HEK293 (cell line): ENCODE measurements at regions not wholly inside any gene's neighbourhood (a gene's known extent, or its start where the extent isn't known, plus 50 kb on each side); places are given as distances from the start of the nearest gene placed in this dataset.

Source experiments
- CTCF ChIA-PET: fragments of 350-600 bp; formaldehyde crosslinking; extraction: SDS; loops from one replicate; lab custom pipeline; 2021; ENCODE audit warnings: antibody characterized with exemption; lab: Yijun Ruan, JAX
- POLR2A ChIA-PET: fragments of 300-600 bp; formaldehyde crosslinking; extraction: SDS; loops from one replicate; lab custom pipeline; 2020; ENCODE audit warnings: antibody characterized with exemption, inconsistent platforms; lab: Yijun Ruan, JAX
- H3K27ac ChIP-seq: fragments of 200-500 bp; sonication (Bioruptor generic); 2 replicates; pipeline ENCODE4 v1.5.1; 2014; ENCODE audit warnings: low read depth, low read length, control low read depth, inconsistent platforms; ENCODE audit errors: extremely low read depth
- H3K36me3 ChIP-seq, 2 experiments: fragments of 200-500 bp in 1 of 2; sonication (Bioruptor generic) in 1 of 2; 1 replicate in 1 of 2; 2 replicates in 1 of 2; pipeline ENCODE4 v1.5.1; 2014 to 2017; ENCODE audit warnings: inconsistent platforms in 2 of 2, low read length in 2 of 2; ENCODE audit not compliant: control insufficient read depth in 2 of 2, insufficient read depth in 1 of 2
- H3K4me1 ChIP-seq: fragments of 200-500 bp; sonication (Bioruptor generic); 2 replicates; pipeline ENCODE4 v1.5.1; 2014; ENCODE audit warnings: mild to moderate bottlenecking, low read length, inconsistent platforms; ENCODE audit not compliant: control insufficient read depth, insufficient read depth
- H3K4me3 ChIP-seq: 2 replicates; pipeline ENCODE4 v1.5.1; 2011; ENCODE audit warnings: low read depth, mild to moderate bottlenecking, control low read depth, low read length, moderate library complexity
- H3K9me3 ChIP-seq: fragments of 200-500 bp; sonication (Bioruptor generic); 2 replicates; pipeline ENCODE4 v1.5.1; 2014; ENCODE audit warnings: low read depth, low read length, inconsistent platforms; ENCODE audit not compliant: control insufficient read depth, insufficient read depth
- BCL11B ChIP-seq: fragments of 450-650 bp; formaldehyde crosslinking; IDR thresholded peaks from 2 replicates; pipeline ENCODE4 v1.5.1; 2016; ENCODE audit warnings: low read depth, missing biosample characterization, missing genetic modification characterization
- GLI2 ChIP-seq: fragments of 450-650 bp; formaldehyde crosslinking; IDR thresholded peaks from 2 replicates; pipeline ENCODE4; 2017; ENCODE audit warnings: missing biosample characterization, missing genetic modification characterization, low read depth, borderline replicate concordance
- GLIS1 ChIP-seq: fragments of 450-650 bp; formaldehyde crosslinking; IDR thresholded peaks from 2 replicates; pipeline ENCODE4 v1.5.1; 2016; ENCODE audit warnings: missing biosample characterization, missing genetic modification characterization
- KLF10 ChIP-seq: fragments of 450-650 bp; IDR thresholded peaks from 2 replicates; pipeline ENCODE4 v1.5.1; 2018; ENCODE audit warnings: missing biosample characterization, mild to moderate bottlenecking, missing genetic modification characterization
- KLF7 ChIP-seq: fragments of 450-650 bp; formaldehyde crosslinking; IDR thresholded peaks from 2 replicates; pipeline ENCODE4 v1.5.1; 2016; ENCODE audit warnings: missing biosample characterization, missing genetic modification characterization, borderline replicate concordance
- OSR2 ChIP-seq: fragments of 450-650 bp; formaldehyde crosslinking; IDR thresholded peaks from 2 replicates; pipeline ENCODE4 v1.5.1; 2016; ENCODE audit warnings: missing biosample characterization, missing genetic modification characterization
- SALL2 ChIP-seq: fragments of 450-650 bp; formaldehyde crosslinking; IDR thresholded peaks from 2 replicates; pipeline ENCODE4 v1.5.0; 2017; ENCODE audit warnings: missing biosample characterization, mild to moderate bottlenecking, missing genetic modification characterization, borderline replicate concordance
- WT1 ChIP-seq: fragments of 450-650 bp; formaldehyde crosslinking; IDR thresholded peaks from 2 replicates; pipeline ENCODE4 v1.5.1; 2016; ENCODE audit warnings: missing biosample characterization, missing genetic modification characterization
- ZBTB21 ChIP-seq: fragments of 450-650 bp; formaldehyde crosslinking; IDR thresholded peaks from 2 replicates; pipeline ENCODE4 v1.5.1; 2017; ENCODE audit warnings: missing biosample characterization, missing genetic modification characterization
- ZFP41 ChIP-seq: fragments of 450-650 bp; formaldehyde crosslinking; IDR thresholded peaks from 2 replicates; pipeline ENCODE4 v1.5.1; 2016; ENCODE audit warnings: missing biosample characterization, missing genetic modification characterization, borderline replicate concordance
- ZNF155 ChIP-seq: fragments of 450-650 bp; formaldehyde crosslinking; IDR thresholded peaks from 2 replicates; pipeline ENCODE4 v1.5.1; 2016; ENCODE audit warnings: missing biosample characterization, missing genetic modification characterization
- ZNF184 ChIP-seq: fragments of 450-650 bp; IDR thresholded peaks from 2 replicates; pipeline ENCODE4 v1.5.1; 2018; ENCODE audit warnings: missing biosample characterization, mild to moderate bottlenecking, missing genetic modification characterization
- ZNF24 ChIP-seq: fragments of 450-650 bp; formaldehyde crosslinking; IDR thresholded peaks from 2 replicates; pipeline ENCODE4 v1.5.1; 2016; ENCODE audit warnings: missing biosample characterization, missing genetic modification characterization
- ZNF324 ChIP-seq: fragments of 450-650 bp; formaldehyde crosslinking; IDR thresholded peaks from 2 replicates; pipeline ENCODE4 v1.5.1; 2016; ENCODE audit warnings: missing biosample characterization, missing genetic modification characterization
- ZNF391 ChIP-seq: fragments of 450-650 bp; formaldehyde crosslinking; IDR thresholded peaks from 2 replicates; pipeline ENCODE4 v1.5.1; 2016; ENCODE audit warnings: low read depth, missing biosample characterization, missing genetic modification characterization, borderline replicate concordance
- ZNF585B ChIP-seq: fragments of 450-650 bp; formaldehyde crosslinking; IDR thresholded peaks from 2 replicates; pipeline ENCODE4 v1.5.1; 2016; ENCODE audit warnings: missing biosample characterization, missing genetic modification characterization
- ZNF623 ChIP-seq: fragments of 450-650 bp; formaldehyde crosslinking; IDR thresholded peaks from 2 replicates; pipeline ENCODE4 v1.5.1; 2016; ENCODE audit warnings: missing biosample characterization, missing genetic modification characterization
- ZNF658 ChIP-seq: fragments of 450-650 bp; formaldehyde crosslinking; IDR thresholded peaks from 2 replicates; pipeline ENCODE4; 2016; ENCODE audit warnings: missing biosample characterization, missing genetic modification characterization
- ZSCAN30 ChIP-seq: fragments of 450-650 bp; IDR thresholded peaks from 2 replicates; pipeline ENCODE4 v1.5.1; 2018; ENCODE audit warnings: missing biosample characterization, mild to moderate bottlenecking, missing genetic modification characterization, moderate library complexity
- TF ChIP-seq, protein P1 (sequence below): fragments of 450-650 bp; formaldehyde crosslinking; IDR thresholded peaks from 2 replicates; pipeline ENCODE4 v1.5.1; 2016; ENCODE audit warnings: missing biosample characterization, missing genetic modification characterization
- TF ChIP-seq, protein P2 (sequence below): fragments of 450-650 bp; formaldehyde crosslinking; IDR thresholded peaks from 2 replicates; pipeline ENCODE4 v1.5.1; 2016; ENCODE audit warnings: missing biosample characterization, missing genetic modification characterization
- TF ChIP-seq, protein P3 (sequence below): fragments of 450-650 bp; formaldehyde crosslinking; IDR thresholded peaks from 2 replicates; pipeline ENCODE4 v1.5.1; 2016; ENCODE audit warnings: missing biosample characterization, missing genetic modification characterization
- TF ChIP-seq, protein P4 (sequence below): fragments of 450-650 bp; formaldehyde crosslinking; conservative IDR thresholded peaks from 2 replicates; pipeline ENCODE4 v1.5.1; 2016; ENCODE audit warnings: low read depth, missing biosample characterization, missing genetic modification characterization
- TF ChIP-seq, protein P5 (sequence below): fragments of 450-650 bp; formaldehyde crosslinking; IDR thresholded peaks from 2 replicates; pipeline ENCODE4 v1.5.1; 2016; ENCODE audit warnings: missing biosample characterization, missing genetic modification characterization

DNA sequence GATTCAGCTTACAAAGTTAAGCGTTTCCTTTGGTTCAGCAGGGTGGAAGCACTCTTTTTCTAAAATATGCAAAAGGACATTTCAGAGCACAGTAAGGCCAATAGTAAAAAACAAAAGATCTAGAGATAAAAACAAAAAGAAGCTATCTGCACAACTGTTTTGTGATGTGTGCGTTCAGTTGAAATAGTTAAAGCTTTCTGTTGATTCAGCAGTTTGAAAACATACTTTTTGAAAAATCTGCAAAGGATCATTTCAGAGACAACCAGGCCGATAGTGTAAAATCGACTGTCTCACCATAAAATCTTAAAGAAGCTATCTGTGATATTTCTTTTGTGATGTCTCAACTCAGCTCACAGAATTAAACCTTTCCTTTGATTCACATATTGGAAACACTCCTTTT, 300.0 kb upstream of the ALG10B start:
- Histone ChIP-seq H3K4me1 (no peaks in the 10 kb centered on the region), H3K9me3 (no peaks in the 10 kb centered on the region; the same call in 1 of the 2 replicates), H3K36me3 (no peaks in the 10 kb centered on the region), H3K27ac (no peak overlapping the region), H3K4me3 (no peak overlapping the region)
- TF ChIP-seq ZNF585B (tag by site-specific recombination) (no peak), GLI2 (tag by site-specific recombination) (no peak), ZNF658 (tag by site-specific recombination) (no peak), ZNF155 (no peak), OSR2 (tag by site-specific recombination) (no peak), ZSCAN30 (tag by site-specific recombination) (no peak), ZNF391 (tag by site-specific recombination) (no peak), ZFP41 (no peak), ZNF623 (no peak), BCL11B (tag by site-specific recombination) (no peak), SALL2 (no peak), GLIS1 (tag by site-specific recombination) (no peak), KLF7 (tag by site-specific recombination) (no peak), ZNF184 (tag by site-specific recombination) (no peak), WT1 (tag by site-specific recombination) (no peak)
- TF ChIP-seq, protein P1, sequence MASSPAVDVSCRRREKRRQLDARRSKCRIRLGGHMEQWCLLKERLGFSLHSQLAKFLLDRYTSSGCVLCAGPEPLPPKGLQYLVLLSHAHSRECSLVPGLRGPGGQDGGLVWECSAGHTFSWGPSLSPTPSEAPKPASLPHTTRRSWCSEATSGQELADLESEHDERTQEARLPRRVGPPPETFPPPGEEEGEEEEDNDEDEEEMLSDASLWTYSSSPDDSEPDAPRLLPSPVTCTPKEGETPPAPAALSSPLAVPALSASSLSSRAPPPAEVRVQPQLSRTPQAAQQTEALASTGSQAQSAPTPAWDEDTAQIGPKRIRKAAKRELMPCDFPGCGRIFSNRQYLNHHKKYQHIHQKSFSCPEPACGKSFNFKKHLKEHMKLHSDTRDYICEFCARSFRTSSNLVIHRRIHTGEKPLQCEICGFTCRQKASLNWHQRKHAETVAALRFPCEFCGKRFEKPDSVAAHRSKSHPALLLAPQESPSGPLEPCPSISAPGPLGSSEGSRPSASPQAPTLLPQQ, result no peak
- TF ChIP-seq, protein P2, sequence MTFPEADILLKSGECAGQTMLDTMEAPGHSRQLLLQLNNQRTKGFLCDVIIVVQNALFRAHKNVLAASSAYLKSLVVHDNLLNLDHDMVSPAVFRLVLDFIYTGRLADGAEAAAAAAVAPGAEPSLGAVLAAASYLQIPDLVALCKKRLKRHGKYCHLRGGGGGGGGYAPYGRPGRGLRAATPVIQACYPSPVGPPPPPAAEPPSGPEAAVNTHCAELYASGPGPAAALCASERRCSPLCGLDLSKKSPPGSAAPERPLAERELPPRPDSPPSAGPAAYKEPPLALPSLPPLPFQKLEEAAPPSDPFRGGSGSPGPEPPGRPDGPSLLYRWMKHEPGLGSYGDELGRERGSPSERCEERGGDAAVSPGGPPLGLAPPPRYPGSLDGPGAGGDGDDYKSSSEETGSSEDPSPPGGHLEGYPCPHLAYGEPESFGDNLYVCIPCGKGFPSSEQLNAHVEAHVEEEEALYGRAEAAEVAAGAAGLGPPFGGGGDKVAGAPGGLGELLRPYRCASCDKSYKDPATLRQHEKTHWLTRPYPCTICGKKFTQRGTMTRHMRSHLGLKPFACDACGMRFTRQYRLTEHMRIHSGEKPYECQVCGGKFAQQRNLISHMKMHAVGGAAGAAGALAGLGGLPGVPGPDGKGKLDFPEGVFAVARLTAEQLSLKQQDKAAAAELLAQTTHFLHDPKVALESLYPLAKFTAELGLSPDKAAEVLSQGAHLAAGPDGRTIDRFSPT (tag by site-specific recombination), result no peak
- TF ChIP-seq, protein P3, sequence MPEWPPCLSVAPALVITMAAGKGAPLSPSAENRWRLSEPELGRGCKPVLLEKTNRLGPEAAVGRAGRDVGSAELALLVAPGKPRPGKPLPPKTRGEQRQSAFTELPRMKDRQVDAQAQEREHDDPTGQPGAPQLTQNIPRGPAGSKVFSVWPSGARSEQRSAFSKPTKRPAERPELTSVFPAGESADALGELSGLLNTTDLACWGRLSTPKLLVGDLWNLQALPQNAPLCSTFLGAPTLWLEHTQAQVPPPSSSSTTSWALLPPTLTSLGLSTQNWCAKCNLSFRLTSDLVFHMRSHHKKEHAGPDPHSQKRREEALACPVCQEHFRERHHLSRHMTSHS (tag by site-specific recombination), result no peak
- ChIA-PET CTCF (interaction anchor here (0.8 kb wide), 1 partner anchor 66 kb away, joined by 5 read pairs; no protein-coding TSS in a partner anchor), POLR2A (no interaction called here)

DNA sequence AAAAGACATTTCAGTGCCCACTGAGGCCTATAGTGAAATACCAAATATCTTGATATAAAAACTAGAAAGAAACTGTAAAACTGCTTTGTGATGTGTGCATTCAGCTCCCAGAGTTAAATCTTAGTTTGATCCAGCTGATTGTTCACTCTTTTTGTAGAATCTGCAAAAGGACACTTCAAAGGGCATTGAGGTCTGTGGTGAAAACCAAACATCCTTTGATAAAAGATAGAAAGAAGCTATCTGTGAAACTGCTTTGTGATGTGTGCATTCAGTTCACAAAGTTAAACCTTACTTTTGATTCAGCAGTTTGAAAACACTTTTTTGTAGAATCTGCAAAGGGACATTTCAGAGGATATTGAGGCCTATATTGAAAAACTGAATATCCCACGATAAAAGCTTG, 290.7 kb upstream of the ALG10B start:
- Histone ChIP-seq H3K36me3 (no peaks in the 10 kb centered on the region), H3K27ac (no peak overlapping the region), H3K9me3 (no peaks in the 10 kb centered on the region), H3K4me1 (no peaks in the 10 kb centered on the region), H3K4me3 (no peak overlapping the region)
- CTCF ChIA-PET, result no interaction called here
- POLR2A ChIA-PET, result no interaction called here
- TF ChIP-seq ZNF324 (tag by site-specific recombination) (no peak), ZNF658 (tag by site-specific recombination) (no peak), KLF10 (tag by site-specific recombination) (no peak), ZNF24 (tag by site-specific recombination) (no peak), ZBTB21 (tag by site-specific recombination) (no peak)
- TF ChIP-seq, protein P4, sequence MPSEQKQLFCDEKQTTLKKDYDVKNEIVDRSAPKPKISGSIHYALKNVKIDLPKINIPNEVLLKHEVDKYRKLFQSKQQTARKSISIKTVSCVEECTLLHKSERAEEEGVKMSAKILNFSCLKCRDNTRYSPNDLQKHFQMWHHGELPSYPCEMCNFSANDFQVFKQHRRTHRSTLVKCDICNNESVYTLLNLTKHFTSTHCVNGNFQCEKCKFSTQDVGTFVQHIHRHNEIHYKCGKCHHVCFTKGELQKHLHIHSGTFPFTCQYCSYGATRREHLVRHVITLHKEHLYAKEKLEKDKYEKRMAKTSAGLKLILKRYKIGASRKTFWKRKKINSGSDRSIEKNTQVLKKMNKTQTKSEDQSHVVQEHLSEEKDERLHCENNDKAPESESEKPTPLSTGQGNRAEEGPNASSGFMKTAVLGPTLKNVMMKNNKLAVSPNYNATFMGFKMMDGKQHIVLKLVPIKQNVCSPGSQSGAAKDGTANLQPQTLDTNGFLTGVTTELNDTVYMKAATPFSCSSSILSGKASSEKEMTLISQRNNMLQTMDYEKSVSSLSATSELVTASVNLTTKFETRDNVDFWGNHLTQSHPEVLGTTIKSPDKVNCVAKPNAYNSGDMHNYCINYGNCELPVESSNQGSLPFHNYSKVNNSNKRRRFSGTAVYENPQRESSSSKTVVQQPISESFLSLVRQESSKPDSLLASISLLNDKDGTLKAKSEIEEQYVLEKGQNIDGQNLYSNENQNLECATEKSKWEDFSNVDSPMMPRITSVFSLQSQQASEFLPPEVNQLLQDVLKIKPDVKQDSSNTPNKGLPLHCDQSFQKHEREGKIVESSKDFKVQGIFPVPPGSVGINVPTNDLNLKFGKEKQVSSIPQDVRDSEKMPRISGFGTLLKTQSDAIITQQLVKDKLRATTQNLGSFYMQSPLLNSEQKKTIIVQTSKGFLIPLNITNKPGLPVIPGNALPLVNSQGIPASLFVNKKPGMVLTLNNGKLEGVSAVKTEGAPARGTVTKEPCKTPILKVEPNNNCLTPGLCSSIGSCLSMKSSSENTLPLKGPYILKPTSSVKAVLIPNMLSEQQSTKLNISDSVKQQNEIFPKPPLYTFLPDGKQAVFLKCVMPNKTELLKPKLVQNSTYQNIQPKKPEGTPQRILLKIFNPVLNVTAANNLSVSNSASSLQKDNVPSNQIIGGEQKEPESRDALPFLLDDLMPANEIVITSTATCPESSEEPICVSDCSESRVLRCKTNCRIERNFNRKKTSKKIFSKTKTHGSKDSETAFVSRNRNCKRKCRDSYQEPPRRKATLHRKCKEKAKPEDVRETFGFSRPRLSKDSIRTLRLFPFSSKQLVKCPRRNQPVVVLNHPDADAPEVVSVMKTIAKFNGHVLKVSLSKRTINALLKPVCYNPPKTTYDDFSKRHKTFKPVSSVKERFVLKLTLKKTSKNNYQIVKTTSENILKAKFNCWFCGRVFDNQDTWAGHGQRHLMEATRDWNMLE (tag by site-specific recombination), result no peak
- TF ChIP-seq, protein P5, sequence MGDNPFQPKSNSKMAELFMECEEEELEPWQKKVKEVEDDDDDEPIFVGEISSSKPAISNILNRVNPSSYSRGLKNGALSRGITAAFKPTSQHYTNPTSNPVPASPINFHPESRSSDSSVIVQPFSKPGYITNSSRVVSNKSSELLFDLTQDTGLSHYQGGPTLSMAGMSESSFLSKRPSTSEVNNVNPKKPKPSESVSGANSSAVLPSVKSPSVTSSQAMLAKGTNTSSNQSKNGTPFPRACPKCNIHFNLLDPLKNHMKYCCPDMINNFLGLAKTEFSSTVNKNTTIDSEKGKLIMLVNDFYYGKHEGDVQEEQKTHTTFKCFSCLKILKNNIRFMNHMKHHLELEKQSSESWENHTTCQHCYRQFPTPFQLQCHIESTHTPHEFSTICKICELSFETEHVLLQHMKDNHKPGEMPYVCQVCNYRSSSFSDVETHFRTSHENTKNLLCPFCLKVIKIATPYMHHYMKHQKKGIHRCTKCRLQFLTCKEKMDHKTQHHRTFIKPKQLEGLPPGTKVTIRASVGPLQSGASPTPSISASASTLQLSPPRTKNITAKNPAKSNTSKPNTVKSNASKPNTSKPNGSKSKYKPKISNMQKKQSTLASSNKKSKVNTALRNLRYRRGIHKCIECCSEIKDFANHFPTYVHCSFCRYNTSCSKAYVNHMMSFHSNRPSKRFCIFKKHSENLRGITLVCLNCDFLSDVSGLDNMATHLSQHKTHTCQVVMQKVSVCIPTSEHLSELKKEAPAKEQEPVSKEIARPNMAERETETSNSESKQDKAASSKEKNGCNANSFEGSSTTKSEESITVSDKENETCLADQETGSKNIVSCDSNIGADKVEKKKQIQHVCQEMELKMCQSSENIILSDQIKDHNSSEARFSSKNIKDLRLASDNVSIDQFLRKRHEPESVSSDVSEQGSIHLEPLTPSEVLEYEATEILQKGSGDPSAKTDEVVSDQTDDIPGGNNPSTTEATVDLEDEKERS (tag by site-specific recombination), result no peak
